GM21529 (cell line): ENCODE measurements at regions not wholly inside any gene's neighbourhood (a gene's known extent, or its start where the extent isn't known, plus 50 kb on each side); places are given as distances from the start of the nearest gene placed in this dataset.
"Not testable (repeated sequence)": the region's sequence is repeated elsewhere in the genome, so short reads cannot be mapped to it uniquely, and the experiment has no call there.

Source experiments
- ATAC-seq: cut with Tn5 transposase; IDR thresholded peaks from one replicate; pipeline ENCODE4 v1.9.1; 2021; ENCODE audit not compliant: unreplicated experiment

DNA sequence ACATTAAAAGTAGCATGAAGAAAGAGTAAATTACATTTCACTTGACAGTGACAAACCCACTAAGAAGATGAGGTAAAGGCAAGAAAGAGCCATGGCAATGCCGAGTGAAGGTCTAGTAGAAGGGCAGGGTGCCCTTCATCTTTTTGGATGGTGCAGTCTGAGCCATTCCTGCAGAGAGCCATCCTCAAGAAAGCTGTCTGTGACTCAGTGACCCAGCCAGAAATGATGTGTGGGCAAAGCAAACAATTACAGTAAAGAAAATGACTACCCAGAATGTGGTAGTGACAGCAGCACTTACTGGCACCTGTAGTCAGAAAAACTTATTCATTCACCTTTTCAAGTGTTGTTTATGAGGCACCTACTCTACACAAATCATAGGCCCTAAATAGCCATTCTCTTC, 281.7 kb downstream of the DUSP6 start:
- ATAC-seq: no peak

DNA sequence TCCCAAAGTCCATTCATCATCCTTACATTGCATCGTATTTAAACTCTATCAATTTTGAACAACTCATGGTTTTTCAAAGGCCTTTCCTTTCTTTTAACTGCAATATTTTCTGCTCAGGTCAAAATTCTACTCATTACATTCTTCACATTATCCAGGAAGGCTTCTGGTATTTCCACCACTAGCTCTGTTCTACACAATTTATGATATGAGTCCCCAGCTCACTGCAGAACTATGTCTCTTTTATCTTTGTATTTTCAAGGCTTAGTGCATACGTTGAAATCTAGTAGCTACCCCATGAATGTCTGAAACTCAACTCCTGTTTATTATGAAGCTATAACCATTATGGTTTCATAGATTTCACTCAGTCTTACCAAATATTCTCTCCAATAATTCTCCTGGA, 282.9 kb downstream of the DUSP6 start:
- ATAC-seq: no peak

DNA sequence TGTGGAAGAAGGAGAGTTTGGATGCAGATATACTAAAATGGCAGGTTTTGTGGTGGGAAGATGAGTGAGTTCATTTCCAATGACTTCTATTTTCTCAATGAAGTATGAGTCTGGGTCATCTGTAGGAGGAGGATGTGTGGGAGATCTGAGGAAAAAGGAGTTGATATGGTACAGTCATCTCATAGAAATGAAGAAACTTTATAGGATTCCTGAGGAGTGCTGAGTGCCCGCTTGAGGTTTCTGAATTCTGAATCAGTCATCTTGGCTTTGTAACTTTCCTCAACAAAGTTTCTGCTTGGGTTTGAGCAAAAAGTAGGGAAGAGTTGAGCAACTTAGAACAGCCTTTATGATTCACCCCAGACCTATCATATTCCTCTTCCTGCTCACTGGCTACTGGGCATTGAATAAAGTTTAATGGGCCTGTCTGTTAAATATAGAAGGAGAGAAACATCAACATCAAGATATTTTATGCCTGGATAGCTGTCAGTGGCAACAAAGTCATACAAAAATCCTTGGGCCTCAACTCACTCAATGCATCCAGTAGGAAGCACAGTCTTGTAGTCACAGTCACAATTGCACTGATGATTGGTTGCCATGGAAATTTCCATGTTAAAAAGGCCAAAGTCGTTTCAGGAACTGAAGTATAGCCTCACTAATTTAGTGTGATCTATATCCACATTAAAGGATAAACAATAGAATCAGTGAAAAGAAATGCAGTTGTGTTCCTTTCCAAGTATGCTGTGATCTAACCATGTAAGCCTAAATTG, 284.7 kb downstream of the DUSP6 start:
- ATAC-seq: no peak

DNA sequence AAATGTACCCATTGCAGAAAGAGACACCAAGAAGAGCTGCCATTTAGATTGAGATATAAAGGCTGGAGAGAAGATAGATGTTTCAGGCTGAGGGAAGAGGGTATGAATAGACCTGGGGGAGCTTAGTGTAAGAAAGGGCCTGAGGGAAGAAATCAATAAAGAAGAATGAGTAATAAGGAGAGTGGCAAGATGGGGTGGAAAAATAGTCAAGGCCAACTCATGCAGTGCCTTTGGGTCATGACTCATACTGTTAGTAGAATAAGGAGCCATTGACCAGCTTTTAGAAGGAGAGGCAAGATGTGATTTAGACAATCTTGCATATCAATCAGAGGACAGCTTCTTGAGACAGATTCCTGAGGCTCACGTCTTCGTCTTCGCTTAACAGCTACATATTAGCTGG, 287.5 kb downstream of the DUSP6 start:
- ATAC-seq: no peak

DNA sequence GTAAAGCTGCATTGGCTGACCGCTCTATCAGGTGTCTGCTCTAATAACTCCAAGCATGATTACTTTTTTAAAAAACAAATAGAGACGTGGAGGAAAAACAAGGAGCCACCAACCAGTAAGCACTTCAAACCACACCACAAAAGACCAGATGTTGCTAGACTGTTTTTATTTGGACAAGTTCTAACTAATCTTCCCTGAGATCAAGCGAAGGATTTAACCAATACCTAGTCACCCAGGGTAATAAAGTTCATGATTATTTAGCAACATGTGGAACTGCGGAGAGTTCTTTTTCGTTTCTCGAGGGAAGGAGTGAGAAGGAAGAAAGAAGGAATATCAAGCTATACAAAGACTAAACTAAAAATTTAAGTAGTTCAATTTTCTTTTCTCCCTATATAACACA, 288.1 kb downstream of the DUSP6 start:
- no peak for ATAC-seq

DNA sequence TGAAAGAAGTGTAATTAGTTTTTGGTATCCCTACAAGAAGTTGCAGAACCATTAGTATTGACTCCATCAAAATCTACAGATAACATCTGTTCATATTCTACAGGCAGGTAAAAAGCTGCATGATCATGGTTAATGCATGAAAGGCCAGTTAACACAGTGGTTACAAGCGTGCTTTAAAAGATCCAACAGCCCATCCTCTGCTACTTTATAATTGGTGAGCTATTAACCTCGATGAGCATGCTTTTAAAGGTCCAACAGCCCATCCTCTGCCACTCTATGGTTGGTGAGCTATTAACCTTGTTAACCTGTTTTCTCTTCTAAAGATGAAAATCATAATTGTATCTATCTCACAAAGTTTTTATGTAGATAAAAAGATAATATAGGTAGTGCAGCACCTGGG, 289.3 kb downstream of the DUSP6 start:
- peak; percentile 61 for ATAC-seq

DNA sequence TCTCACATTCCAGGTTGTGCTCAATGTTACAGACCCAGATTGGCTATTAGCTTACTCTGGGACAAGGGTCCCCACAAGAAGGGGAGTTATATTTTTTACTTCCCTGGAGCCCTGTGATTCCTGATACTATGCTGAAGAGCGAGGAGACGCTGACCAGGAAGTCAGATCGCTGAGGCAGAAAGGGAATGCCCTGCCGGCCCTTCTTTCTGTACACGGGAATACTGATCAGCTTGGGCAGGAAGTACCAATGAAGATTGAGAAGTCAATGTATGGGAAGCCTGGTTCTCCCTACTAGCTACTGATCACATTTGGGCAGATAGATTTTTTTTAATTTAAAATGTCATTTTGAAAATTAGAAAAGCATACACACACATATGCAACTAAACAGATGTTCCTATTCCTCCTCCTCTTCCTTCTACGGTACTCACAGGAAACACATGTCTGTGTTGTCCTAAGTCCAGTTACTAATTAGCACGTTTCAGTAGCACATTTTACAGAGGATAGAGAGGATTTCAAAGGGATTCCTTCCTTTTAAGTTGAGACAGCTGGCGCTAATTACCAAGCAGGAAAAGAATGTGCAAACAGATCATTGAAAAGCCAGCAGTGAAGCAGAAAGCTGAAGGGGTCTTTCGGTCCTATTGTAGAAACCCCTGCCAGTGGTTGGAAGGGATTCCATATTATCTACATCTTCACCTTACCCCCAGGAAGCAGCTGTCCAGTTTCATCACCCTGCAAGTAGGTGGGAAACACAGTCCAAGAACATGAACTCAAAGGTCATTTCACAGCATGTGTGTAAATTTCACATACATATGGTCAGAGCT, 292.4 kb downstream of the DUSP6 start:
- no peak for ATAC-seq

DNA sequence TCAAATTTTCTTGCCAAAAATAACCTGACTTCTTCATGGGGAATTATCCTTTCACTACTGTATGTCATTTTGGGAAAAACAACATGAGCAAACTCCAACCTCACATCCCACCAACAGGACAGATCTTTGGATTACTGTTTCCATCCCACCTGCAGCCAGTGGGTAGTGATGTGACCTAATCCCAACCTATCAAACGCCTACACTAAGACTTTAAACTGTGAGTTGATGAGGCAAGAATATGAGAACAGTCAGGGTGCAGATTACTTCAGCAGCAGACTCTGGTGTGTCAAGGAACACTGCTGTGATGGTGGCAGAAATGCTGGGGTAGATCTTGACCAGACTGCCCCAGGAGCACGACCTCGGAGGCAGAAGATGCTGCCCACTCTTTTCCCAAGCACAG, 293.2 kb downstream of the DUSP6 start:
- ATAC-seq: no peak

DNA sequence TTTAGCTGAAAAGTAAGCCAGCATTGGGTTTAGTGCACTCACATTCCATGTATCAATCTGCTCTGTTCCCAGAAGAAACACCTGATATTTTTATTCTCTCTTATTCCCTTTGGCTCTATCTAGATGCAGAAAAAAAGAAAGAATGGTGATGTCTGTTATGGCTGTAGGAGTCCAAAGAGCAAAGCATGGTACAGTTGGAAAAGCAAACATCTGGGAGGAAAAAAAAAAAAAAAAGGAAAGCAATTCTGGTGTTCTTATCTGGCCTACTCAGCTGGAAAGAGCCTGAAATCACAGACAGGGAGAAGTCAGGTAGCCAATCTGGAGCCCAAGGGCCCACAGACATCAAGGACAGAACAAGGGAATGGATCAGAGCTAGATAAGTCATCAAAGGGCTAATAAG, 293.9 kb downstream of the DUSP6 start:
- no peak for ATAC-seq

DNA sequence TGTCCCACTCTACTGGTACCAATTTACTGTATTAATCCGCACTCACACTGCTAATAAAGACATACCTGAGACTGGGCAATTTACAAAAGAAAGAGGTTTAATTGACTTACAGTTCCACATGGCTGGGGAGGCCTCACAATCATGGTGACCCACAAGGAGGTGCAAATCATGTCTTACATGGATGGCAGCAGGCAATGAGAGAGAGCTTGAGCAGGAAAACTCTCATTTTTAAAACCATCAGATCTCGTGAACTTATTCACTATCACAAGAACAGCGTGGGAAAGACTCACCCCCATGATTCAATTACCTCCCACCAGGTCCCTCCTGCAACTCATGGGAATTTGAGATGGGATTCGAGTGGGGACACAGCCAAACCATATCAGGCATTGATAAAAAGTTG, 298.5 kb downstream of the DUSP6 start:
- ATAC-seq: not testable (repeated sequence)

DNA sequence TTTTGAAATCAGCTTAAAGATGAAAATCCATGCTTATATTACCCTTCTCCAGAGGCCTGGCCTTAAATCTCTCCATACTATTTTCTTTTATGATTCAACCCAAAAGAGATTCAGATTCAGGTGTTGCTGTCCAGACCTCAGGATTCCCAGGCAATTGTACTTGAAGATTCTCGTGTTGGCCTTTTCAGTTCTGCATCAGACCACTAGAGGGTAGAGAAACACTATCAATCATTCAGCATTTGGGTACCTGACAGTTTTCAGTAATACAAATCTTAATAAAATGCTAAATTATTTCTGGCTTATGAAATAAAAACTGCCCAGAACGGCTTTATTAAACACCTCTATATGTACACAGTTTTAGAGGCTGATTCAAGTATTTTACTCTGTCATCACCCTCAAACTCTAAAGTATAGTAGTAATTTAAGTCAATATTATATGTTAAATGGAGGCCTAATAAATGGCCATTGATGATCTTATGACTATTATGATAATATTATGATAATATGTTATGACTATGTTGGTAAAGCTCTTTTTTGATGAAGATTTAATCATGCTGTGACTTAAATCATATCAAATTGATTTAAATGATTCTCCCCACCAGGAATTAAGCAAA, 301.1 kb downstream of the DUSP6 start:
- peak; percentile 70 for ATAC-seq

DNA sequence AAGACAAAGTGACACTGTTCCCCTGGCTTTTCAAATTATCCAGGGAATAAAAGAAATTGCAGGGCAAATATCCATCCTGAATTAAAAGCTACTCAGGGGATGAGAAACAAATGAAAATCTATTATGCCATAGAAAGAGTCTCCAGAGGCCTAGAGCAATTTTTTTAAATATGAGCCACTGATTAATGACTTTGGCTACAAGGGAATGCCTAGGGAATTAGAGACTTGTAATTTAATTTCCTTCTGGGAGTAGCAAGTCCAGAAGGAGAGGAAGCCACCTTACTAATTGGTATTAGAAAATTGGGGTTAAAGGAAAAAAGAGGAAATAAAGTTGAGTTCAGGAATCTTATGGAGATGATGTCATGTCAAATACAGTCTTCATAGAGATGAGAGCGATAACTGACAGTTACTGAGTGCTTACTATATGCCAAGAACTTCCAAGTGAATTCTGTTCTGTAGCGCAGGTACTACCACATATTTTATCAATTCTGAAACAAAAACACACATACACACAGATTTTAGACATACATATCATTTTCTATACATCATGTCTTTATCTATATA, 304.4 kb downstream of the DUSP6 start:
- no peak for ATAC-seq

DNA sequence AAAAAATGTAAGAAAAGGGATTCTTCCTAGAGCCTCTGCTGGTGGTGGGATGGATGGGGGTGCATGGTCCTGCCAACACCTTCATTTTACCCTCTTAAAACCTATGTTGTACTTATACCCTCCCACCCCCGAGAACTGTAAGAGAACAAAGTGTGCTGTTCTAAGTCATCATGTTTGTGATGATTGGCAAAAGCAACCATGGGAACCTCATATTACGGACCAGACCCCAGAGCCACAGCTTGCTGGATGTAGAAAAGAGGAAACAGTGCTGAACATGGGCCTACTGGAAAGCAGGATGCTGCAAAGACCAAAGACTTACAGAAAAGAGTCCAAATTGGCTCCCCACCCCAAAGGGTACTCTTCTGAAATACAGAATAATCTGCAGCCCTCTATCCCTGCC, 311.2 kb downstream of the DUSP6 start:
- ATAC-seq: no peak

DNA sequence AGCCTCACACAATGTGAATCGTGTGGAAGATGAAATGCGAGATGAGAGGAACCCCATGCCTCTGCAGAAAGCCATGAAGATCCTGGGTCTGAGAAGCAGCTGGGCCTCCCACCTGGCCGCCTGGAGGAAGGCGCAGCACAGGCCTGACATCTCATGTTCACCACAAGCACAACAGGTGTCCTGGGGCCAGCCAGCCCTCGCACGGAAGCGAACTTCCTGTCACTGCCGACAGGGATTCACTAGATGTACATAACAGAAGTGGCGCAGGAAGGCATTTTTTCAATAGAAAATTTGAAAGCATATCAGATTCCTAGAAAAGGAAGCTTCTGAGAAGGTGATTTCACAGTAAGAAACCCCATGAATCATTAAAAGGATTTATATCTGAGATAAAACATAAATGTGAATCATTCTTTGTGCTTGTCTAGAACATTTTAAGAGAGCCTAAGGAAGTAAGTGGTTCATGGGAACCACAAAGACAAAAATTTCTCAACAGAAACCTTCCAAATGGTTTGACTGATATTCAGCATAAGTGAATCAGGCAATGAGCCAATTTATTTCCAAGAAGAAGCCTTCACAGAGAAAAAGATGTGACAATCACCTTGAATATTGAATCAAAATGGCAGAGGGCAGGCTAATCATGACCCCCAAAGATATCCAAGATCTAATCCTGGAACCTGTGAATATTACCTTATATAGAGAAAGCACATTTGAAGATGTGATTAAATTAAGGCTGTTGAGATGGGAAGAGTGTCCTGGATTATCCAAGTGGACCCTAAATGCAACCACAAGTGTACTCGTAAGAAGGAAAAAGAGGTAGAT, 311.9 kb downstream of the DUSP6 start:
- ATAC-seq: peak; percentile 99

DNA sequence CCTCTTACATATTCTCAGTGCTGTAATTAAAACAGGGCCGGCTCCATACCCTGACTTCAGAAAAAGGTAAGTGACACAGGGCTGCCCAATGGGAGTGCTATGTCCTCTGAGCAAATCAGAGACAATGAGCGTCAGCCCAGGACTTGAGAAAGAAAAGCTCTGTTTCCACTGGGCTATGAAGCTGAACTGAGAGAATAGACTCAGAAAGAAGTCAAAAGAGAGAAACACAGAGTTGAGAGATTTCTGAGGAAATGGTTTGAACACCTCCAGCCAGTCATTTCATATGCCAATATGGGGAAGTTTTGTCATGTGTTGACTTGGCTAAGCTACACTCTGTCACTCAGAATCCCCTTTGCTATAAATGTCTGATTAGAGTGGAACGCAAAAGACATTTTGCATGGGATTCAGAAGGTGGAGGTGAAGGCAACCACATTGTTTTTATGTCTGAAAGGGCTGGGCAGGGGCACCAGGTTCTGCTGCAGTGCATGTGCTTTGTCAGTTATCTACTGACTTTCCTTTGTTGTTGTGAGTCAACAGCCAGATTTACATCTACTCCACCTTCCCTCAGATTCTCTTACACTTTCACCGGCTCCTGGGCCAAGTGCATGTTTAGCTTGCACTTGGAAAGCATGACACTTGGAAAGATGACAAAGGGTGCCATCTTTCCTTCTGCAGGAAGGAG, 313.3 kb downstream of the DUSP6 start:
- peak; percentile 32 for ATAC-seq

DNA sequence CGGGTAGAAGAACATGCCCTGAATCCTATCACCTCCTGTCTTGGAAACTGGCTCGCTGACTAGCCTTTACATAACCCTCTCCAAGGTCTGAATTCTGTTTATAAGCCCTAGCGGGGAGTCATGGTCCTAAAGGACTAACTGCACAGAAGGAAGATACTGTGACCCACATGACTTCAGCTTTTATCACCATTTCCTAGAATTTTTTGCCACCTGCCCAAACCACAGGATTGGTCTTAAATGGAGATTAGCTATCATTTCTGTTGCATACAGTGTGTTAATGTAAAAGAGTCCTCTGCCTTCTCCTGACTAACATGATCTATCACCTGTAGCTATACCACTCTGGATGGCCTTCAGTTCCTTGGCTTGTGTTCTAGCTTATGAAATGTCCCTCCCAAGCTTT, 319.2 kb downstream of the DUSP6 start:
- ATAC-seq: no peak

DNA sequence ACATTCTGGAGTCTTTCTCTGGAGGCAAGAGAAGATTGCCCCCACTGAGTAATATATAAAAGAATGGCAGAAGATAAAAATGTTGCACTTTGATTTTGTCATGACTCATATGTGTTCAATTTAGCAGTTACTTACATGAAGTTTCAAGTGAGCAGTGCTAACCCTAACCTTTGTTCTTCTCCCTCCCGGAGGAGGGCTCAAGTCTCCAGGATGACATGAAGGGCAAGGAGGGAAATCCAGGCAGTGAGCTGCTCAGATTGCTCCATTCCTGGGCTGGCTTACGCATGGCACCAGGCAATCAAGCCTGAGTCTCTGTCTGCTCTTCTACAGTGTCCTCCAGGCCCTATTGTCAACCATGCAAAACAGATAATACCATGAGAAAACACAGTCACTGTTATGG, 322.3 kb downstream of the DUSP6 start:
- ATAC-seq: no peak

DNA sequence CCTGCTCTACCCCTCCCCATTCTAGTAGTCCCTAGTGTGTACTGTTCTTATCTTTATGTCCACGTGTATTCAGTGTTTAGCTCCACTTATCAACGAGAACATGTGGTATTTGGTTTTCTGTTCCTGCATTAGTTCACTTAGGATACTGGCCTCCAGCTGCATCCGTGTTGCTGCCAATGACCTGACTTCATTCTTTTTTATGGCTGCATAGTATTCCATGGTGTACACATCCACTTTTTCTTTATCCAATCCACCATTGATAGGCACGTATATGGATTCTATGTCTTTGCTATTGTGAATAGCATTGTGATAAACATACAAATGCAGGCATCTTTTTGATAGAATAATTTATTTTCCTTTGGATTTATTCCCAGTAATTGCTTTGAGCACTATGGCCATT, 327.7 kb downstream of the DUSP6 start:
- ATAC-seq: no peak

DNA sequence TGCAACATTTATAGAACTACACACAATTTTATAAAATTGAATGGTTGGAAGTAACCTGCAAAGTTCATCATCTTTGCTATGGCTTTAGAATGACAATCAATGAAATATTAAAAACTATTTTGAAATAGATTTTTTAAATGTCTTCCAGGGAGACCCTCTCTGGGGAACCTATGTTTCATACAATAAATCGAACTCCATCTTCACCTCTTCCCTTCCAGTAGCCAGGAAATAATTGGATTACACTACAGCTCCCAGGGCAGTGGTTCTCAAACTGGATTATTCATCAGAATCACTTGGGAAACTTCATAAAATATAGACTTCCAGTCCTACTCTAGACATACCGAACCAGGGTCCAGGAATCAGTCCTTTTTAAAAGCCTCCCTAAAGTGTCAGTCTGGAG, 328.4 kb downstream of the DUSP6 start:
- no peak for ATAC-seq

DNA sequence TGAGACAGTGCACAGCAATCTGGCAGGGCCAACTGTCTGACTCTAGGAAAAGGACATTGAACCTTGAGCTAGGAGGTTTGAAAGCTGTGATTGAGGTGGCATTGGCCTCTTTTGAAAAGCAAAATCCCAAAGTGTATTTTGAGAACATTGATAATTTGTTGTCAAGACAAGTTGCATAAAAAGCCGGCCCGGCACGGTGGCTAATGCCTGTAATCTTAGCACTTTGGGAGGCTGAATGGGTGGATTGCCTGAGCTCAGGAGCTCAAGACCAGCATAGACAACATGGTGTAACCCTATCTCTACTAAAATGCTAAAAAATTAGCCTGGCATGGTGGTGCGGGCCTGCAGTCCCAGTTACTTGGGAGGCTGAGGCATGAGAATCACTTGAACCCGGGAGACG, 331.6 kb downstream of the DUSP6 start:
- ATAC-seq: no peak
